Tibial artery (tissue), 4 donors: ENCODE measurements at regions not wholly inside any gene's neighbourhood (a gene's known extent, or its start where the extent isn't known, plus 50 kb on each side); places are given as distances from the start of the nearest gene placed in this dataset.

Experiments
- DNase-seq, 2 donors: peaks; one replicate each; pipeline ENCODE4 v3.0.0-alpha.2; 2019
- H3K27ac ChIP-seq, 2 donors: fragments of 200-600 bp; sonication (generic) in 1 of 2; 1 replicate in 1 of 2; 2 replicates in 1 of 2; pipeline ENCODE4 v1.5.1; 2018 to 2019; ENCODE audit warnings: mild to moderate bottlenecking in 1 of 2
- H3K27me3 ChIP-seq, 2 donors: fragments of 200-600 bp; sonication (generic) in 1 of 2; one replicate each; pipeline versions ENCODE4 v1.5.1 to v1.6.0; 2016 to 2019
- H3K36me3 ChIP-seq, 3 donors: fragments of 200-600 bp; sonication (generic) in 2 of 3; one replicate each; pipeline ENCODE4 v1.5.1; 2016 to 2019; ENCODE audit warnings: mild to moderate bottlenecking in 2 of 3
- H3K4me1 ChIP-seq, 4 donors: fragments of 200-600 bp; sonication (generic) in 2 of 4; 1 replicate in 3 of 4; 2 replicates in 1 of 4; pipeline ENCODE4 v1.5.1; 2016 to 2019
- H3K4me3 ChIP-seq, 2 donors: fragments of 200-600 bp; sonication (generic) in 1 of 2; 1 replicate in 1 of 2; 2 replicates in 1 of 2; pipeline ENCODE4 v1.5.1; 2018 to 2019; ENCODE audit warnings: mild to moderate bottlenecking in 2 of 2
- H3K9me3 ChIP-seq, 3 donors: fragments of 200-600 bp; sonication (generic) in 1 of 3; one replicate each; pipeline ENCODE4 v1.5.1; 2016 to 2019
- CTCF ChIP-seq, 2 experiments: fragments of 200-600 bp in 1 of 2; fragments of 450-650 bp in 1 of 2; IDR thresholded peaks; one replicate each; pipeline ENCODE4 v1.5.1; 2017 to 2019; ENCODE audit warnings: antibody characterized with exemption in 2 of 2, mild to moderate bottlenecking in 1 of 2, moderate library complexity in 1 of 2
- intact Hi-C: fragments of 100-400 bp; cut with DNase I; formaldehyde crosslinking; loops from one replicate; pipeline ENCODE4 v1.15.0; 2023; ENCODE audit warnings: low total_unique reads

DNA sequence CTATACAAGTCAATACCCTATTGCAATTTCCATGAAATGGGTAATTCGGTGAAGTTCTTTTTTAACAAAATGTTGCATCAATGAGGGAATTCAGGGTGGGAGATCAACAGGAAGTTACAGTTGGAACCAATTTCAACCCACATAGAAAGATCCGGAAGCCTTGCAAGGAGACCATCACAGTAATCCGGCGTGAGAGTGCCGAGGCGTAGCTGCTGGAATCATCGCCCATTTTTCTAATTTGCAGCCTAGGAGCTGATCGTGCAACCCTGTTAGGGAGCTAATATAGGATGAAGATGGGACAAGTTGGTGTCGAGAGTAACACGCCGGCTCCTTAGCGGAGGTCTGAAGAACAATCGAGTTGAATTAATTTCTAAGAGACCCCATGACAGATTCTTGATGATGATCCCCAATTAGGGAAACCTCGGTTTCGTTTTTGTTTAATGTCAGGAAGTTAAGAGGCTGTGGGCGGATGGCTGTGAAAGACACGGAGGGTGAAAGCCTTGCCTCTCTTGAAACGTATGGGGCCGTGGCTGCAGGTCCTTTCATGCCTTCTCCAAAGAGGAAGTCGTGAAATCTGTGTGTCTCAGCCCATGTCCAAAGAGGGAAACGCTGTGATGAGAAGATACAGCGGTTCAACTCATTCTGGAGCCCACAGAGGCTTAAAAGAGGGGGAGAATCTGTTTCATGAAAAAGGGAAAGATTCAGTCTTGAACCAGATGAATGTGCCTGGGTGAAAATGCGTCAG is 51.2 kb upstream of the CARD11 start:
- intact Hi-C loops = loop anchor here (5.0 kb wide), 1 partner anchor 593 kb away; no protein-coding TSS in a partner anchor
- Histone ChIP-seq H3K27me3 (no peaks in the 10 kb centered on the region), H3K9me3 (no peaks in the 10 kb centered on the region), H3K36me3 (no peaks in the 10 kb centered on the region), H3K4me1 (no peaks in the 10 kb centered on the region), H3K27ac (no peak overlapping the region), H3K4me3 (no peak overlapping the region)
- TF ChIP-seq CTCF (IDR thresholded peaks at IDR 0.05) = no peak
- peak in 1 of 2 donors; percentile 39 for DNase-seq

- H3K36me3 ChIP-seq = no peaks in the 10 kb centered on the region
- no peak for TF ChIP-seq CTCF (IDR thresholded peaks at IDR 0.05)
- no peaks in the 10 kb centered on the region for H3K27me3 ChIP-seq
- H3K4me1 ChIP-seq = no peaks in the 10 kb centered on the region
- intact Hi-C loops = loop anchor here (5.0 kb wide), 1 partner anchor 595 kb away; no protein-coding TSS in a partner anchor
- H3K9me3 ChIP-seq = no peaks in the 10 kb centered on the region
- DNase-seq = no peak
- no peak overlapping the region for H3K27ac ChIP-seq
- H3K4me3 ChIP-seq = no peak overlapping the region
Observed at GRCh38 chr7:3097734-3098133, 54.1 kb upstream of the CARD11 start.

GRCh38 chr7:3102159-3102558 is 58.5 kb upstream of the CARD11 start:
- DNase-seq = no peak
- Histone ChIP-seq H3K4me1 (peaks cover 0 to 39% (median 8%) of the 10 kb centered on the region in 4 donors), H3K9me3 (peaks cover 0 to 11% (median 0%) of the 10 kb centered on the region in 3 donors), H3K27me3 (no peaks in the 10 kb centered on the region), H3K27ac (no peak overlapping the region), H3K4me3 (no peak overlapping the region), H3K36me3 (no peaks in the 10 kb centered on the region)
- intact Hi-C loops = no loop called here
- TF ChIP-seq CTCF (IDR thresholded peaks at IDR 0.05) = no peak

GRCh38 chr7:3103614-3104398 is 60.1 kb upstream of the CARD11 start:
- peaks cover 0 to 11% (median 4%) of the 10 kb centered on the region in 3 donors for H3K9me3 ChIP-seq
- peak overlapping the region; percentile 52 to 56 for H3K27ac ChIP-seq
- intact Hi-C loops = no loop called here
- no peaks in the 10 kb centered on the region for H3K27me3 ChIP-seq
- H3K4me3 ChIP-seq = no peak overlapping the region
- peaks cover 0 to 46% (median 9%) of the 10 kb centered on the region in 4 donors for H3K4me1 ChIP-seq
- no peaks in the 10 kb centered on the region for H3K36me3 ChIP-seq
- no peak for TF ChIP-seq CTCF (IDR thresholded peaks at IDR 0.05)
- DNase-seq = peak in 1 of 2 donors; percentile 35

- intact Hi-C loops = no loop called here
- H3K27ac ChIP-seq = peak overlapping the region; percentile 55 to 56
Observed at GRCh38 chr7:3105856-3106255, 62.2 kb upstream of the CARD11 start.

More at GRCh38 chr7:3105856-3106255, 62.2 kb upstream of the CARD11 start:
- Histone ChIP-seq H3K27me3 (no peaks in the 10 kb centered on the region), H3K4me3 (no peak overlapping the region), H3K4me1 (peaks cover 0 to 59% (median 9%) of the 10 kb centered on the region in 4 donors), H3K9me3 (peaks cover 0 to 11% (median 4%) of the 10 kb centered on the region in 3 donors), H3K36me3 (no peaks in the 10 kb centered on the region)
- no peak for DNase-seq
- TF ChIP-seq CTCF (IDR thresholded peaks at IDR 0.05) = no peak
